NB4 (cell line): ENCODE measurements at regions not wholly inside any gene's neighbourhood (a gene's known extent, or its start where the extent isn't known, plus 50 kb on each side); places are given as distances from the start of the nearest gene placed in this dataset.

Experiments
- CTCF ChIP-seq: IDR thresholded peaks from one replicate; pipeline ENCODE4 v1.5.1; 2012; ENCODE audit warnings: low read depth, low read length
- MAX ChIP-seq: IDR thresholded peaks from 2 replicates; pipeline ENCODE4 v1.6.1; 2011; ENCODE audit warnings: low read depth, low read length
- POLR2A ChIP-seq: IDR thresholded peaks from 2 replicates; pipeline ENCODE4 v1.6.1; 2011; ENCODE audit warnings: mild to moderate bottlenecking; ENCODE audit not compliant: insufficient read length; ENCODE audit errors: extremely low read depth

DNA sequence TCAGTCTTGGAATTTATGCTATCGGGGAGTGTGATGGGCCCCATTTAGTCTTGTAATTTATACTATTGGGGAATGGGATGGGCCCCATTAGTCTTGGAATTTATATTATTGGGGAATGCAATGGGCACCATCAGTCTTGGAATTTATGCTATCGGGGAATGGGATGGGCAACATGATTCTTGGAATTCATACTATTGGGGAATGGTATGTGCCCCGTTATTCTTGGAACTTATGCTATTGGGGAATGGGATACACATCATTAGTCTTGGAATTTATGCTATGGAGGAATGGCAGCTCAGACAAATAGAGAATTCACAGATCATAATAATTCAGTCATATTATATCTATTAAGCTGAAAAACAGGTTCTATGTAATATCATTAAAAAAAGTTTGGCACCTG, 300.3 kb downstream of the SMOC2 start:
- TF ChIP-seq POLR2A (no peak), CTCF (no peak), MAX (no peak)
